WTC11 (cell line): ENCODE measurements at regions not wholly inside any gene's neighbourhood (a gene's known extent, or its start where the extent isn't known, plus 50 kb on each side); places are given as distances from the start of the nearest gene placed in this dataset.

Experiments
- ATAC-seq: fragments of 200-7000 bp; cut with Tn5 transposase; 2 replicates; pipeline ENCODE4 v1.10.0; 2021; ENCODE audit warnings: mild to moderate bottlenecking, moderate library complexity
- CTCF ChIA-PET: fragments of 300-600 bp; sonication (Branson Sonifier 250); formaldehyde crosslinking; loops from one replicate; lab custom pipeline; 2021; ENCODE audit warnings: antibody characterized with exemption; lab: Charles Lee
- POLR2A ChIA-PET: fragments of 350-600 bp; sonication (Branson Sonifier 250); formaldehyde crosslinking; loops from one replicate; lab custom pipeline; 2021; ENCODE audit warnings: antibody characterized with exemption; lab: Charles Lee
- DNase-seq: peaks from one replicate; pipeline ENCODE4 v3.0.0; 2021; ENCODE audit warnings: low spot score
- H3K27ac Mint-ChIP-seq: 2 replicates; pipeline ENCODE4 v1.8.0; 2021; ENCODE audit warnings: mixed read lengths
- H3K27me3 Mint-ChIP-seq: 2 replicates; pipeline ENCODE4 v1.8.0; 2021; ENCODE audit warnings: low read depth, mild to moderate bottlenecking, moderate library complexity, mixed read lengths
- H3K36me3 Mint-ChIP-seq: 2 replicates; pipeline ENCODE4 v1.8.0; 2021; ENCODE audit warnings: mixed read lengths
- H3K4me1 Mint-ChIP-seq: 2 replicates; pipeline ENCODE4 v1.8.0; 2022; ENCODE audit warnings: mixed read lengths
- H3K4me3 Mint-ChIP-seq: 2 replicates; pipeline ENCODE4 v1.8.0; 2021; ENCODE audit warnings: mild to moderate bottlenecking, moderate library complexity, mixed read lengths
- H3K9me3 Mint-ChIP-seq: 2 replicates; pipeline ENCODE4 v1.8.0; 2021; ENCODE audit warnings: mixed read lengths
- ATF1 ChIP-seq: sonication (generic); formaldehyde crosslinking; IDR thresholded peaks from 2 replicates; pipeline ENCODE4 v1.8.1; 2023; ENCODE audit warnings: mild to moderate bottlenecking, moderate library complexity, missing genetic modification reagents
- CREM ChIP-seq: sonication (generic); formaldehyde crosslinking; IDR thresholded peaks from 2 replicates; pipeline ENCODE4 v1.8.1; 2022; ENCODE audit warnings: mild to moderate bottlenecking, missing genetic modification reagents, moderate library complexity
- ESRRA ChIP-seq: sonication (generic); formaldehyde crosslinking; IDR thresholded peaks from 2 replicates; pipeline ENCODE4 v1.8.1; 2022; ENCODE audit warnings: mild to moderate bottlenecking, missing genetic modification reagents, borderline replicate concordance
- FOXJ3 ChIP-seq: sonication (generic); formaldehyde crosslinking; IDR thresholded peaks from 2 replicates; pipeline ENCODE4 v1.9.0; 2021; ENCODE audit warnings: missing genetic modification reagents, mild to moderate bottlenecking, borderline replicate concordance
- NFE2L1 ChIP-seq: sonication (generic); formaldehyde crosslinking; IDR thresholded peaks from 2 replicates; pipeline ENCODE4 v1.8.1; 2023; ENCODE audit warnings: missing genetic modification reagents
- NR1H2 ChIP-seq: sonication (generic); formaldehyde crosslinking; IDR thresholded peaks from 2 replicates; pipeline ENCODE4 v1.9.0; 2021; ENCODE audit warnings: mild to moderate bottlenecking, moderate library complexity, missing genetic modification reagents
- NR2C2 ChIP-seq: sonication (generic); formaldehyde crosslinking; IDR thresholded peaks from 2 replicates; pipeline ENCODE4 v1.8.0; 2022; ENCODE audit warnings: mild to moderate bottlenecking, missing genetic modification reagents
- RELA ChIP-seq: sonication (generic); formaldehyde crosslinking; IDR thresholded peaks from 2 replicates; pipeline ENCODE4 v1.8.1; 2022; ENCODE audit warnings: missing genetic modification reagents, mild to moderate bottlenecking, borderline replicate concordance
- ZNF121 ChIP-seq: sonication (generic); formaldehyde crosslinking; IDR thresholded peaks from 2 replicates; pipeline ENCODE4 v1.8.0; 2023; ENCODE audit warnings: missing genetic modification reagents
- TF ChIP-seq, protein P1 (sequence below): fragments of 250-450 bp; sonication (Bioruptor Pico); IDR thresholded peaks from 2 replicates; pipeline ENCODE4 v1.9.0; 2021; ENCODE audit warnings: mild to moderate bottlenecking
- TF ChIP-seq, protein P2 (sequence below): sonication (generic); formaldehyde crosslinking; conservative IDR thresholded peaks from 2 replicates; pipeline ENCODE4 v1.8.1; 2023; ENCODE audit warnings: mild to moderate bottlenecking, low read depth, missing genetic modification reagents, moderate library complexity
- TF ChIP-seq, protein P3 (sequence below): fragments of 250-450 bp; sonication (Bioruptor Pico); IDR thresholded peaks from 2 replicates; pipeline ENCODE4 v1.9.0; 2021; ENCODE audit warnings: moderate library complexity, mild to moderate bottlenecking, inconsistent platforms, borderline replicate concordance
- TF ChIP-seq, protein P4 (sequence below): sonication (generic); formaldehyde crosslinking; IDR thresholded peaks from 2 replicates; pipeline ENCODE4 v1.8.0; 2022; ENCODE audit warnings: mild to moderate bottlenecking, missing genetic modification reagents
- TF ChIP-seq, protein P5 (sequence below): sonication (generic); formaldehyde crosslinking; IDR thresholded peaks from 2 replicates; pipeline ENCODE4 v1.8.0; 2022; ENCODE audit warnings: mild to moderate bottlenecking, missing genetic modification reagents
- TF ChIP-seq, protein P6 (sequence below): sonication (generic); formaldehyde crosslinking; IDR thresholded peaks from 2 replicates; pipeline ENCODE4 v1.8.1; 2022; ENCODE audit warnings: mild to moderate bottlenecking, moderate library complexity, missing genetic modification reagents

DNA sequence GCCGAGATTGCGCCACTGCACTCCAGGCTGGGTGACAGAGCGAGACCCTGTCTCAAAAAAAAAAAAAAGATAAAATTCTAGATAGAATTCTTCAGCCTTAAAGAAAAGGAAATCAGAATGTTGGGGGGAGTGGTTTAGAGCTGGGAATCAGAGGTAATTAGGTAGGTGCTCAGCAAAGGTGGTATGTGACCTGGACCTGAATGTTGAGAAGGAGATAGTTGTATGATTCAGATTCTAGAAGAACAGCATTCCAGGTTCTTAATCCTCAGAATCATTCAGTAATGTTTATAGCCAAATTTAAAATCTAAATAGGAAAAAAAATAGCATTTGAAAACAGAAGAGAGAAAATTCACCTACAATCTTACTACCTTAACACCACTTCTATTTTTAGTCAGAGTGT lies 71.3 kb upstream of the UBE2E1 start (continued):
- TF ChIP-seq, protein P1, sequence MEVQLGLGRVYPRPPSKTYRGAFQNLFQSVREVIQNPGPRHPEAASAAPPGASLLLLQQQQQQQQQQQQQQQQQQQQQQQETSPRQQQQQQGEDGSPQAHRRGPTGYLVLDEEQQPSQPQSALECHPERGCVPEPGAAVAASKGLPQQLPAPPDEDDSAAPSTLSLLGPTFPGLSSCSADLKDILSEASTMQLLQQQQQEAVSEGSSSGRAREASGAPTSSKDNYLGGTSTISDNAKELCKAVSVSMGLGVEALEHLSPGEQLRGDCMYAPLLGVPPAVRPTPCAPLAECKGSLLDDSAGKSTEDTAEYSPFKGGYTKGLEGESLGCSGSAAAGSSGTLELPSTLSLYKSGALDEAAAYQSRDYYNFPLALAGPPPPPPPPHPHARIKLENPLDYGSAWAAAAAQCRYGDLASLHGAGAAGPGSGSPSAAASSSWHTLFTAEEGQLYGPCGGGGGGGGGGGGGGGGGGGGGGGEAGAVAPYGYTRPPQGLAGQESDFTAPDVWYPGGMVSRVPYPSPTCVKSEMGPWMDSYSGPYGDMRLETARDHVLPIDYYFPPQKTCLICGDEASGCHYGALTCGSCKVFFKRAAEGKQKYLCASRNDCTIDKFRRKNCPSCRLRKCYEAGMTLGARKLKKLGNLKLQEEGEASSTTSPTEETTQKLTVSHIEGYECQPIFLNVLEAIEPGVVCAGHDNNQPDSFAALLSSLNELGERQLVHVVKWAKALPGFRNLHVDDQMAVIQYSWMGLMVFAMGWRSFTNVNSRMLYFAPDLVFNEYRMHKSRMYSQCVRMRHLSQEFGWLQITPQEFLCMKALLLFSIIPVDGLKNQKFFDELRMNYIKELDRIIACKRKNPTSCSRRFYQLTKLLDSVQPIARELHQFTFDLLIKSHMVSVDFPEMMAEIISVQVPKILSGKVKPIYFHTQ (CRISPR knock-in tag) = no peak
- TF ChIP-seq, protein P2, sequence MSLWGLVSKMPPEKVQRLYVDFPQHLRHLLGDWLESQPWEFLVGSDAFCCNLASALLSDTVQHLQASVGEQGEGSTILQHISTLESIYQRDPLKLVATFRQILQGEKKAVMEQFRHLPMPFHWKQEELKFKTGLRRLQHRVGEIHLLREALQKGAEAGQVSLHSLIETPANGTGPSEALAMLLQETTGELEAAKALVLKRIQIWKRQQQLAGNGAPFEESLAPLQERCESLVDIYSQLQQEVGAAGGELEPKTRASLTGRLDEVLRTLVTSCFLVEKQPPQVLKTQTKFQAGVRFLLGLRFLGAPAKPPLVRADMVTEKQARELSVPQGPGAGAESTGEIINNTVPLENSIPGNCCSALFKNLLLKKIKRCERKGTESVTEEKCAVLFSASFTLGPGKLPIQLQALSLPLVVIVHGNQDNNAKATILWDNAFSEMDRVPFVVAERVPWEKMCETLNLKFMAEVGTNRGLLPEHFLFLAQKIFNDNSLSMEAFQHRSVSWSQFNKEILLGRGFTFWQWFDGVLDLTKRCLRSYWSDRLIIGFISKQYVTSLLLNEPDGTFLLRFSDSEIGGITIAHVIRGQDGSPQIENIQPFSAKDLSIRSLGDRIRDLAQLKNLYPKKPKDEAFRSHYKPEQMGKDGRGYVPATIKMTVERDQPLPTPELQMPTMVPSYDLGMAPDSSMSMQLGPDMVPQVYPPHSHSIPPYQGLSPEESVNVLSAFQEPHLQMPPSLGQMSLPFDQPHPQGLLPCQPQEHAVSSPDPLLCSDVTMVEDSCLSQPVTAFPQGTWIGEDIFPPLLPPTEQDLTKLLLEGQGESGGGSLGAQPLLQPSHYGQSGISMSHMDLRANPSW (CRISPR knock-in tag) = no peak
- TF ChIP-seq, protein P3, sequence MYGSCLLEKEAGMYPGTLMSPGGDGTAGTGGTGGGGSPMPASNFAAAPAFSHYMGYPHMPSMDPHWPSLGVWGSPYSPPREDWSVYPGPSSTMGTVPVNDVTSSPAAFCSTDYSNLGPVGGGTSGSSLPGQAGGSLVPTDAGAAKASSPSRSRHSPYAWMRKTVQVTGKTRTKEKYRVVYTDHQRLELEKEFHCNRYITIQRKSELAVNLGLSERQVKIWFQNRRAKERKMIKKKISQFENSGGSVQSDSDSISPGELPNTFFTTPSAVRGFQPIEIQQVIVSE (CRISPR knock-in tag) = no peak
- TF ChIP-seq ATF1 (no peak), CREM (CRISPR knock-in tag) (no peak), RELA (CRISPR knock-in tag) (no peak), NFE2L1 (CRISPR knock-in tag) (no peak), ZNF121 (CRISPR knock-in tag) (no peak), ESRRA (CRISPR knock-in tag) (no peak), NR1H2 (CRISPR knock-in tag) (no peak)
- TF ChIP-seq, protein P4, sequence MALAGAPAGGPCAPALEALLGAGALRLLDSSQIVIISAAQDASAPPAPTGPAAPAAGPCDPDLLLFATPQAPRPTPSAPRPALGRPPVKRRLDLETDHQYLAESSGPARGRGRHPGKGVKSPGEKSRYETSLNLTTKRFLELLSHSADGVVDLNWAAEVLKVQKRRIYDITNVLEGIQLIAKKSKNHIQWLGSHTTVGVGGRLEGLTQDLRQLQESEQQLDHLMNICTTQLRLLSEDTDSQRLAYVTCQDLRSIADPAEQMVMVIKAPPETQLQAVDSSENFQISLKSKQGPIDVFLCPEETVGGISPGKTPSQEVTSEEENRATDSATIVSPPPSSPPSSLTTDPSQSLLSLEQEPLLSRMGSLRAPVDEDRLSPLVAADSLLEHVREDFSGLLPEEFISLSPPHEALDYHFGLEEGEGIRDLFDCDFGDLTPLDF = no peak

DNA sequence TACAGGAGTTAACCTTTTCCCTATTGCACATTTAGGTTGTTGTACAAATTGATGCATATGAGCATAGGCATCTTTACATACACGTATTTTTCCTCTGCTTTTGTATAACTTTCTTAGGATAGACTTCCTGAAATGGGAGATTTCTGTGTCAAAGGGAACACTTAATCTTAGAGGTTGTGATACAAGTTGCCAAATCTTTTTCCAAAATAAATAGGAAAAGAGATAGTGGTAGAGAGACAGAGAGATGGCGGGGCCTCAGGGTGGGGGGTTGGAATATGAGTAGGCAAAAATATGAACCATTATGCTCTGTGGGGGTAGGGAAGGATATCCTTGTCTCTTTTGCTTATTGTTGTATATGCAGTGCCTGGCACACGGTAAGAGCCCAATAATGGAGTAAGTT lies 70.7 kb upstream of the UBE2E1 start:
- Mint-ChIP-seq H3K4me1 (peaks cover 44% of the 10 kb centered on the region), H3K27ac (no peak overlapping the region), H3K27me3 (no peaks in the 10 kb centered on the region), H3K9me3 (no peaks in the 10 kb centered on the region), H3K4me3 (no peak overlapping the region), H3K36me3 (no peaks in the 10 kb centered on the region)
- POLR2A ChIA-PET = interaction anchor here (1.1 kb wide), 1 partner anchor 11 kb away, joined by 3 read pairs; no protein-coding TSS in a partner anchor
- ATAC-seq (no peak), DNase-seq (no peak)
- TF ChIP-seq NR2C2 (CRISPR knock-in tag) (no peak), FOXJ3 (no peak), ZNF121 (CRISPR knock-in tag) (no peak)
- TF ChIP-seq, protein P5, sequence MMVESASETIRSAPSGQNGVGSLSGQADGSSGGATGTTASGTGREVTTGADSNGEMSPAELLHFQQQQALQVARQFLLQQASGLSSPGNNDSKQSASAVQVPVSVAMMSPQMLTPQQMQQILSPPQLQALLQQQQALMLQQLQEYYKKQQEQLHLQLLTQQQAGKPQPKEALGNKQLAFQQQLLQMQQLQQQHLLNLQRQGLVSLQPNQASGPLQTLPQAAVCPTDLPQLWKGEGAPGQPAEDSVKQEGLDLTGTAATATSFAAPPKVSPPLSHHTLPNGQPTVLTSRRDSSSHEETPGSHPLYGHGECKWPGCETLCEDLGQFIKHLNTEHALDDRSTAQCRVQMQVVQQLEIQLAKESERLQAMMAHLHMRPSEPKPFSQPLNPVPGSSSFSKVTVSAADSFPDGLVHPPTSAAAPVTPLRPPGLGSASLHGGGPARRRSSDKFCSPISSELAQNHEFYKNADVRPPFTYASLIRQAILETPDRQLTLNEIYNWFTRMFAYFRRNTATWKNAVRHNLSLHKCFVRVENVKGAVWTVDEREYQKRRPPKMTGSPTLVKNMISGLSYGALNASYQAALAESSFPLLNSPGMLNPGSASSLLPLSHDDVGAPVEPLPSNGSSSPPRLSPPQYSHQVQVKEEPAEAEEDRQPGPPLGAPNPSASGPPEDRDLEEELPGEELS (CRISPR knock-in tag) = no peak
- TF ChIP-seq, protein P6, sequence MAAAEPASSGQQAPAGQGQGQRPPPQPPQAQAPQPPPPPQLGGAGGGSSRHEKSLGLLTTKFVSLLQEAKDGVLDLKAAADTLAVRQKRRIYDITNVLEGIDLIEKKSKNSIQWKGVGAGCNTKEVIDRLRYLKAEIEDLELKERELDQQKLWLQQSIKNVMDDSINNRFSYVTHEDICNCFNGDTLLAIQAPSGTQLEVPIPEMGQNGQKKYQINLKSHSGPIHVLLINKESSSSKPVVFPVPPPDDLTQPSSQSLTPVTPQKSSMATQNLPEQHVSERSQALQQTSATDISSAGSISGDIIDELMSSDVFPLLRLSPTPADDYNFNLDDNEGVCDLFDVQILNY (CRISPR knock-in tag) = no peak
- CTCF ChIA-PET = no interaction called here
